LNCaP clone FGC (cell line): ENCODE measurements at regions not wholly inside any gene's neighbourhood (a gene's known extent, or its start where the extent isn't known, plus 50 kb on each side); places are given as distances from the start of the nearest gene placed in this dataset.

Experiments used
- DNase-seq: peaks from one replicate; pipeline ENCODE4 v3.0.0-alpha.2; 2011; ENCODE audit warnings: low read depth
- H3K4me3 ChIP-seq: 2 replicates; pipeline ENCODE4 v1.5.1; 2011; ENCODE audit warnings: mild to moderate bottlenecking, low read depth, low read length, control low read depth
- TF ChIP-seq, protein P1 (sequence below): IDR thresholded peaks from 2 replicates; pipeline ENCODE4 v1.5.1; 2012; ENCODE audit warnings: mild to moderate bottlenecking; ENCODE audit not compliant: control insufficient read depth, insufficient read depth; ENCODE audit errors: extremely low read depth

- TF ChIP-seq, protein P1, sequence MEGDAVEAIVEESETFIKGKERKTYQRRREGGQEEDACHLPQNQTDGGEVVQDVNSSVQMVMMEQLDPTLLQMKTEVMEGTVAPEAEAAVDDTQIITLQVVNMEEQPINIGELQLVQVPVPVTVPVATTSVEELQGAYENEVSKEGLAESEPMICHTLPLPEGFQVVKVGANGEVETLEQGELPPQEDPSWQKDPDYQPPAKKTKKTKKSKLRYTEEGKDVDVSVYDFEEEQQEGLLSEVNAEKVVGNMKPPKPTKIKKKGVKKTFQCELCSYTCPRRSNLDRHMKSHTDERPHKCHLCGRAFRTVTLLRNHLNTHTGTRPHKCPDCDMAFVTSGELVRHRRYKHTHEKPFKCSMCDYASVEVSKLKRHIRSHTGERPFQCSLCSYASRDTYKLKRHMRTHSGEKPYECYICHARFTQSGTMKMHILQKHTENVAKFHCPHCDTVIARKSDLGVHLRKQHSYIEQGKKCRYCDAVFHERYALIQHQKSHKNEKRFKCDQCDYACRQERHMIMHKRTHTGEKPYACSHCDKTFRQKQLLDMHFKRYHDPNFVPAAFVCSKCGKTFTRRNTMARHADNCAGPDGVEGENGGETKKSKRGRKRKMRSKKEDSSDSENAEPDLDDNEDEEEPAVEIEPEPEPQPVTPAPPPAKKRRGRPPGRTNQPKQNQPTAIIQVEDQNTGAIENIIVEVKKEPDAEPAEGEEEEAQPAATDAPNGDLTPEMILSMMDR = no peak
- DNase-seq = no peak
- H3K4me3 ChIP-seq = no peak overlapping the region
These were observed 355.8 kb downstream of the RPS24 start for GRCh38 chr10:78389419-78389818.

GRCh38 chr10:78390051-78390450 is 356.4 kb downstream of the RPS24 start:
- TF ChIP-seq, protein P1 = no peak
- DNase-seq = no peak

DNA sequence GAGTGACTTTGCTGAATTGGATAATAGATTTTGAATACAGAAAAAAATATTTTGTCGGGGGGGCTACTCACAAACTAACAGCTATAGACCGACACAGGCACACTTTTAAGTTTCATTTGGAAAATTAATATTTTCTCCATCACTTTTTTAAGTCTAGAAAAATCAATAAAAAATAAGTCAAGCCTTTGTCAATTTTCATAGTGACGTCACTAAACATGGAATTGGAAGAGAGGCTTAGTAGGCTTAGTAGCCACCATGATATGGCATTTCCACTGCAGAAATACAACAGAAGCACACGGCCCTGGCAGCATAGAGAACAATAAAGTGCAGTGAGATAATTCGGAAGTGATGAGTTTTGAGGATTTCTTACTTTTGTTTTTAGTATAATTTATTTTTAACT is 357.2 kb downstream of the RPS24 start:
- DNase-seq = no peak
- H3K4me3 ChIP-seq = no peak overlapping the region
- TF ChIP-seq, protein P1 = no peak

More at GRCh38 chr10:78390051-78390450, 356.4 kb downstream of the RPS24 start:
- H3K4me3 ChIP-seq = no peak overlapping the region

DNA sequence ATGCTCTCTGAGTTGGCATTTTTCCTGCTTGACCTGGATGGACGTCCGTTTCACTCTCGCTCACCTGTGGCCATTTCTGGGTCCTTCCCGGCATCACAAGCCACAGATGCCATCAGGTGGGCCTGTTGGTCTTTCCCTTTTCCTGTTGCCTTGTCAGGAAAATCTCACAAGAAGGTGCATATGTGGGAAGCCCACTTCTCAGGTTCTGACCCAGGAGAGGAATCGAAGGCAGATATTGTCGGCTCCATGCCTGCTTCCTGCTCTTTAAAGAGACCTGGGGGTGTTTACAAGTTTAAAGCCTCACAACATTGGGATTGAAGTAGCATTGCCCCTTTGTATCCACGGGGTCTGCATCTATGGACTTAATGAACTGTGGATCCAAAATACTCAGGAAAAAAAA is 357.9 kb downstream of the RPS24 start:
- no peak for DNase-seq
- H3K4me3 ChIP-seq = no peak overlapping the region
- TF ChIP-seq, protein P1 = no peak

DNA sequence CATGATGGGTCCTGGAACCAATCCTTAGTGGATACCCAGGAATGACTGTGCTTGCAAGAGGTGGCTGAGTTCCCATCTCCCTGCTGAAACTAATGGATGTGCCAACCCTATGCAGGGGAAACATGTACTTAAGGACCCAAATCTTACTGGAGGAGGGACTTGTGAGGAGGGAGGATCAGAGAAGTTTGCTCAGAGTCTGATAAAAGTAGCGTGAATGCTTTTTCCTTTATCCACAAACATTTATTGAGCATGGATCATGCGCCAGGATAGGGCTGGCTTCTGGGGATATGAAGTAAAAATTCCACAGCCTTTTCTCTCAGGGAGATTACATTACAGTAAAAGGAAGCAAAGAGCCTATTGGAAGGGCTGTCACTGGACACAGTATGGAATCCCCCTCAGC is 358.5 kb downstream of the RPS24 start:
- TF ChIP-seq, protein P1 = no peak
- no peak overlapping the region for H3K4me3 ChIP-seq
- DNase-seq = no peak

GRCh38 chr10:78393094-78393493 is 359.4 kb downstream of the RPS24 start:
- H3K4me3 ChIP-seq = no peak overlapping the region
- TF ChIP-seq, protein P1 = no peak
- no peak for DNase-seq

DNA sequence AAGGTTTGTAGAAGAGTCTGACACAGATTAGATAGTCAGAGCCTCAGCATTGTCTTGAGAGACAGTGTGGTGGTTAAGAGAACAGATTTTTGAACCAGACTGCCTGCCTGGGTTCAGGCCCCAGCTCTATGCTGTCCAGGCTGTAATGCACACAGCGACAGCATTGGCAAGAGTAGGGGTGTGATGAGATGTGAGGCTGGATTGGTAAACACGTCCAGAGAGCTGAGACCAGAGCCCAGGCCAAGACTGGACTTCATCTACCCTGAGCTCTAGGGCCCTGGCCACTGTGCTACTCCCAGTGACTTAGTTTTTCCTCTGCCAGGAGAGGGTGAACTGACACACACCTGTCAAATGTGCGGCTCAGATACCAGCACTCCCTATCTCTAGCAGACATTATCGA is 360.4 kb downstream of the RPS24 start:
- no peak for DNase-seq
- TF ChIP-seq, protein P1 = no peak
- no peak overlapping the region for H3K4me3 ChIP-seq
